A549 (cell line): ENCODE measurements at regions not wholly inside any gene's neighbourhood (a gene's known extent, or its start where the extent isn't known, plus 50 kb on each side); places are given as distances from the start of the nearest gene placed in this dataset.

Experiments used
- ATAC-seq, 2 experiments: fragments of 200-7000 bp in 1 of 2; fragments of >200 bp in 1 of 2; cut with Nextera tagmentation in 1 of 2; cut with Tn5 transposase in 1 of 2; 3 replicates each; pipeline versions ENCODE4 v1.8.0 to v1.9.1; 2018 to 2020; ENCODE audit warnings: mild to moderate bottlenecking in 1 of 2, moderate library complexity in 1 of 2
- CTCF ChIA-PET: fragments of 300-600 bp; sonication (Branson Sonifier 250); formaldehyde crosslinking; extraction: SDS; loops from one replicate; lab custom pipeline; 2021; ENCODE audit warnings: antibody characterized with exemption, inconsistent platforms; lab: Yijun Ruan, JAX
- POLR2A ChIA-PET: fragments of 350-600 bp; formaldehyde crosslinking; extraction: SDS; loops from one replicate; lab custom pipeline; 2021; ENCODE audit warnings: antibody characterized with exemption, inconsistent platforms; lab: Yijun Ruan, JAX
- DNase-seq, 2 experiments: peaks; one replicate each; pipeline versions ENCODE4 v3.0.0 to v3.0.0-alpha.2; 2011 to 2016; ENCODE audit warnings: low read depth in 1 of 2, low spot score in 1 of 2
- FAIRE-seq: peaks from 2 replicates; lab custom pipeline; 2011; peaks lifted over from hg19 to GRCh38; lab: Jason Lieb, UNC
- H3K27ac ChIP-seq, 2 experiments: fragments of >200 bp; sonication (Bioruptor Twin); formaldehyde crosslinking; 3 replicates each; pipeline ENCODE4 v1.5.1; 2016 to 2017
- H3K4me1 ChIP-seq: fragments of >200 bp; sonication (Bioruptor Twin); formaldehyde crosslinking; 3 replicates; pipeline ENCODE4 v1.6.1; 2016
- H3K4me2 ChIP-seq: fragments of >200 bp; sonication (Bioruptor Twin); formaldehyde crosslinking; 3 replicates; pipeline ENCODE4 v1.6.1; 2016
- H3K4me3 ChIP-seq: fragments of >200 bp; sonication (Bioruptor Twin); formaldehyde crosslinking; 3 replicates; pipeline ENCODE4 v1.5.1; 2016
- H3K9me3 ChIP-seq: fragments of >200 bp; sonication (Bioruptor Twin); formaldehyde crosslinking; 3 replicates; pipeline ENCODE4 v1.6.1; 2016
- BCL3 ChIP-seq: fragments of >200 bp; sonication (Bioruptor Twin); formaldehyde crosslinking; IDR thresholded peaks from 3 replicates; pipeline ENCODE4 v1.6.1; 2016
- CBX8 ChIP-seq: fragments of 200-600 bp; sonication (generic); IDR thresholded peaks from 2 replicates; pipeline ENCODE4 v1.6.1; 2016
- CTCF ChIP-seq: fragments of >200 bp; sonication (Bioruptor Twin); formaldehyde crosslinking; IDR thresholded peaks from 3 replicates; pipeline ENCODE4 v1.5.1; 2016
- E2F6 ChIP-seq: IDR thresholded peaks from 2 replicates; pipeline ENCODE4 v1.6.1; 2012; ENCODE audit warnings: low read depth, borderline replicate concordance
- EHF ChIP-seq: fragments of 250-450 bp; sonication (Bioruptor Pico); IDR thresholded peaks from 2 replicates; pipeline ENCODE4 v1.5.0; 2020; ENCODE audit warnings: mild to moderate bottlenecking
- EHMT2 ChIP-seq: fragments of 200-600 bp; sonication (generic); IDR thresholded peaks from 2 replicates; pipeline ENCODE4 v1.6.1; 2016; ENCODE audit warnings: antibody characterized with exemption, low read depth, mild to moderate bottlenecking, moderate library complexity
- ESRRA ChIP-seq: fragments of 150-350 bp; IDR thresholded peaks from 2 replicates; pipeline ENCODE4 v1.6.1; 2014; ENCODE audit warnings: mild to moderate bottlenecking, low read length, borderline replicate concordance
- FOSL2 ChIP-seq, 2 experiments: fragments of 450-650 bp in 1 of 2; fragments of >200 bp in 1 of 2; sonication (Bioruptor Twin) in 1 of 2; formaldehyde crosslinking; IDR thresholded peaks; 2 replicates each; pipeline versions ENCODE4 v1.5.0 to v1.6.1; 2016 to 2020; ENCODE audit warnings: mild to moderate bottlenecking in 1 of 2, moderate library complexity in 1 of 2
- HDAC2 ChIP-seq: fragments of 200-600 bp; sonication (generic); IDR thresholded peaks from 2 replicates; pipeline ENCODE4 v1.6.1; 2016
- HEYL ChIP-seq: fragments of 250-450 bp; sonication (Bioruptor Pico); IDR thresholded peaks from 2 replicates; pipeline ENCODE4 v1.8.0; 2021; ENCODE audit warnings: mild to moderate bottlenecking, moderate library complexity
- HMGXB4 ChIP-seq: fragments of 250-450 bp; sonication (Bioruptor Pico); IDR thresholded peaks from 2 replicates; pipeline ENCODE4 v1.5.0; 2021; ENCODE audit warnings: mild to moderate bottlenecking, moderate library complexity, borderline replicate concordance
- HOXB5 ChIP-seq: fragments of 250-450 bp; sonication (Bioruptor Pico); IDR thresholded peaks from 2 replicates; pipeline ENCODE4 v1.5.0; 2020; ENCODE audit warnings: mild to moderate bottlenecking, moderate library complexity
- JUNB ChIP-seq: fragments of >200 bp; sonication (Bioruptor Twin); formaldehyde crosslinking; IDR thresholded peaks from 2 replicates; pipeline ENCODE4 v1.6.1; 2016
- KDM1A ChIP-seq: fragments of 200-600 bp; sonication (generic); IDR thresholded peaks from 2 replicates; pipeline ENCODE4 v1.6.1; 2016; ENCODE audit warnings: low read depth, mild to moderate bottlenecking
- MAFK ChIP-seq: fragments of 450-650 bp; IDR thresholded peaks from 2 replicates; pipeline ENCODE4 v1.6.1; 2014; ENCODE audit not compliant: partially characterized antibody
- MAZ ChIP-seq: fragments of 150-350 bp; IDR thresholded peaks from 2 replicates; pipeline ENCODE4 v1.6.1; 2014; ENCODE audit warnings: antibody characterized with exemption, low read depth, low read length, borderline replicate concordance
- NFE2L2 ChIP-seq: fragments of 150-350 bp; conservative IDR thresholded peaks from 2 replicates; pipeline ENCODE4 v1.6.1; 2014; ENCODE audit warnings: low read length
- PHF8 ChIP-seq: fragments of 200-600 bp; sonication (generic); IDR thresholded peaks from 2 replicates; pipeline ENCODE4 v1.6.1; 2016; ENCODE audit warnings: low read depth, mild to moderate bottlenecking, antibody characterized with exemption, moderate library complexity, borderline replicate concordance
- POLR2AphosphoS2 ChIP-seq: conservative IDR thresholded peaks from 2 replicates; pipeline ENCODE4 v1.6.1; 2012; ENCODE audit warnings: low read length, improper control_type of control experiment, inconsistent platforms
- RARB ChIP-seq: fragments of 250-450 bp; sonication (Bioruptor Pico); IDR thresholded peaks from 2 replicates; pipeline ENCODE4 v1.8.0; 2021; ENCODE audit warnings: mild to moderate bottlenecking, moderate library complexity
- RFX5 ChIP-seq: fragments of 450-650 bp; IDR thresholded peaks from 2 replicates; pipeline ENCODE4 v1.7.1; 2014; ENCODE audit warnings: antibody characterized with exemption, mild to moderate bottlenecking, moderate library complexity
- RNF2 ChIP-seq: fragments of 200-600 bp; sonication (generic); IDR thresholded peaks from 2 replicates; pipeline ENCODE4 v1.6.1; 2016; ENCODE audit warnings: low read depth, mild to moderate bottlenecking, antibody characterized with exemption, moderate library complexity, borderline replicate concordance
- SMC3 ChIP-seq: fragments of >200 bp; sonication (Bioruptor Twin); formaldehyde crosslinking; IDR thresholded peaks from 3 replicates; pipeline ENCODE4 v1.6.1; 2018; ENCODE audit warnings: inconsistent platforms
- USF2 ChIP-seq: fragments of 450-650 bp; IDR thresholded peaks from 2 replicates; pipeline ENCODE4 v1.6.1; 2014; ENCODE audit warnings: antibody characterized with exemption
- ZNF302 ChIP-seq: fragments of 250-450 bp; sonication (Bioruptor Pico); IDR thresholded peaks from 2 replicates; pipeline ENCODE4 v1.9.0; 2021; ENCODE audit warnings: inconsistent platforms, mild to moderate bottlenecking, moderate library complexity
- WGBS: methylation state at CpG from one replicate; pipeline ENCODE4 v1.1.6; 2017; ENCODE audit errors: missing lambda C conversion rate; 5-methylcytosine and 5-hydroxymethylcytosine counted together

GRCh38 chr13:100798739-100799361, 124.3 kb upstream of the TMTC4 start:
- no peak for FAIRE-seq
- 53% methylated on average over 2 of the region's 2 CpGs for WGBS
- no peak overlapping the region for H3K27ac ChIP-seq
- ATAC-seq: no peak
- ChIA-PET CTCF (no interaction called here), POLR2A (no interaction called here)
- no peak overlapping the region for H3K4me2 ChIP-seq
- no peaks in the 10 kb centered on the region for H3K9me3 ChIP-seq
- TF ChIP-seq RNF2 (no peak), RARB (no peak), E2F6 (no peak), HDAC2 (no peak), CBX8 (no peak)
- no peak for DNase-seq
- no peak overlapping the region for H3K4me3 ChIP-seq
- no peaks in the 10 kb centered on the region for H3K4me1 ChIP-seq

GRCh38 chr13:100797921-100798320, 123.3 kb upstream of the TMTC4 start:
- ATAC-seq: no peak
- CTCF ChIA-PET: interaction anchor here (0.5 kb wide), 1 partner anchor 33 kb away, joined by 3 read pairs; no protein-coding TSS in a partner anchor
- H3K4me1 ChIP-seq: no peaks in the 10 kb centered on the region
- POLR2A ChIA-PET: no interaction called here
- no peak overlapping the region for H3K4me3 ChIP-seq
- no peak overlapping the region for H3K4me2 ChIP-seq
- H3K27ac ChIP-seq: no peak overlapping the region
- 77% methylated on average over 2 of the region's 2 CpGs for WGBS
- no peaks in the 10 kb centered on the region for H3K9me3 ChIP-seq
- no peak for FAIRE-seq
- TF ChIP-seq HEYL (CRISPR knock-in tag) (no peak), MAZ (no peak), NFE2L2 (no peak), CBX8 (no peak), HOXB5 (CRISPR knock-in tag) (no peak), POLR2AphosphoS2 (no peak)
- TF ChIP-seq, all 56 proteins: peak for 0
- DNase-seq: no peak

GRCh38 chr13:100796463-100796862, 121.9 kb upstream of the TMTC4 start:
- no peak for ATAC-seq
- ChIA-PET POLR2A (no interaction called here), CTCF (no interaction called here)
- no peaks in the 10 kb centered on the region for H3K4me1 ChIP-seq
- FAIRE-seq: no peak
- no peak overlapping the region for H3K4me3 ChIP-seq
- no peak overlapping the region for H3K4me2 ChIP-seq
- TF ChIP-seq USF2 (no peak), EHMT2 (no peak), RFX5 (no peak), KDM1A (no peak), ESRRA (no peak), RARB (no peak), HMGXB4 (CRISPR knock-in tag) (no peak), ZNF302 (CRISPR knock-in tag) (no peak), SMC3 (no peak), EHF (no peak), PHF8 (no peak), MAFK (no peak), CTCF (no peak), FOSL2 (IDR thresholded peaks at IDR 0.05) (no peak), FOSL2 (CRISPR knock-in tag; IDR thresholded peaks at IDR 0.05) (no peak), HDAC2 (no peak), JUNB (no peak), NFE2L2 (no peak), BCL3 (no peak)
- no peak for DNase-seq
- 13% methylated on average over 2 of the region's 2 CpGs for WGBS
- no peak overlapping the region for H3K27ac ChIP-seq
- H3K9me3 ChIP-seq: no peaks in the 10 kb centered on the region
